ENCODE measurements at regions not wholly inside any gene's neighbourhood (a gene's known extent, or its start where the extent isn't known, plus 50 kb on each side); places are given as distances from the start of the nearest gene placed in this dataset.

DNA sequence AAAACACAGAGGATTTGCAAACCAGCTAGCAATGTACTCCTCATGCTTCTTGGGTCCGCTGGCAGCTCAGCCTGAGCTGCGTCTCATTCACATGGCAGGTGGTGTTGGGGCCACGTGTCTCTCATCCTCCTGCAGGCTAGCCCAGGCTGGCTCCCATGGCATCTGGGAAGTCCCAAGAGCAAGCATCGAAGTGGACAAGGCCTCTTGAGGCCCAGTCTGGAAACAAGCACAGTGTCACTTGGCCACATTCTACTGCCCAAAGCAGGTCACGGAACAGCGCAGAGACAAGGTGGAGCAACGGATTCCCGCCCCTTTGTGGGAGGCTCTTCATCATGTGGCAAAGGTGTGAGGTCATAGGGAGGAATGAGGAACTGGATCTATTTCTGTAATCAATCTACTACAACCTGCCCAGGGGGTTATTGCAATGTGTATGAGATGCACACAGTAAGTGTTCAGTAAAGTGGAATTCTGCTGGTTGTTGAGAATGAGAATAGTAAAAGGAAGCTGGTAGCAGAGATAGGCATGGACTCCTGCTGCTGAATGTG lies 128.3 kb downstream of the TPRA1 start:
- TF ChIP-seq, protein P1, sequence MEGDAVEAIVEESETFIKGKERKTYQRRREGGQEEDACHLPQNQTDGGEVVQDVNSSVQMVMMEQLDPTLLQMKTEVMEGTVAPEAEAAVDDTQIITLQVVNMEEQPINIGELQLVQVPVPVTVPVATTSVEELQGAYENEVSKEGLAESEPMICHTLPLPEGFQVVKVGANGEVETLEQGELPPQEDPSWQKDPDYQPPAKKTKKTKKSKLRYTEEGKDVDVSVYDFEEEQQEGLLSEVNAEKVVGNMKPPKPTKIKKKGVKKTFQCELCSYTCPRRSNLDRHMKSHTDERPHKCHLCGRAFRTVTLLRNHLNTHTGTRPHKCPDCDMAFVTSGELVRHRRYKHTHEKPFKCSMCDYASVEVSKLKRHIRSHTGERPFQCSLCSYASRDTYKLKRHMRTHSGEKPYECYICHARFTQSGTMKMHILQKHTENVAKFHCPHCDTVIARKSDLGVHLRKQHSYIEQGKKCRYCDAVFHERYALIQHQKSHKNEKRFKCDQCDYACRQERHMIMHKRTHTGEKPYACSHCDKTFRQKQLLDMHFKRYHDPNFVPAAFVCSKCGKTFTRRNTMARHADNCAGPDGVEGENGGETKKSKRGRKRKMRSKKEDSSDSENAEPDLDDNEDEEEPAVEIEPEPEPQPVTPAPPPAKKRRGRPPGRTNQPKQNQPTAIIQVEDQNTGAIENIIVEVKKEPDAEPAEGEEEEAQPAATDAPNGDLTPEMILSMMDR (IDR thresholded peaks at IDR 0.05; ENCODE audit: low read length) = no peak
- TF ChIP-seq EZH2 (IDR thresholded peaks at IDR 0.05; ENCODE audit: borderline replicate concordance, low read length) = no peak

Data from OCI-LY1 (cell line).